ENCODE measurements at regions not wholly inside any gene's neighbourhood (a gene's known extent, or its start where the extent isn't known, plus 50 kb on each side); places are given as distances from the start of the nearest gene placed in this dataset.

- Histone ChIP-seq H3K4me3 (ENCODE audit: low read depth in 2 of 2, low read length in 1 of 2) (no peak overlapping the region), H4K20me1 (ENCODE audit: insufficient read depth) (no peaks in the 10 kb centered on the region), H3K4me1 (ENCODE audit: control insufficient read depth in 1 of 2, insufficient read depth in 2 of 2, low read depth in 1 of 2, low read length in 1 of 2) (no peaks in the 10 kb centered on the region), H3K27ac (ENCODE audit: low read depth in 2 of 2, low read length in 1 of 2) (no peak overlapping the region), H3K9me2 (no peaks in the 10 kb centered on the region), H3K9me3 (no peaks in the 10 kb centered on the region), H3K4me2 (no peak overlapping the region), H3K79me2 (ENCODE audit: insufficient read depth) (no peaks in the 10 kb centered on the region), H3K9ac (no peak overlapping the region), H2AFZ (ENCODE audit: low read depth) (no peak overlapping the region), H3K27me3 (ENCODE audit: insufficient read depth) (no peaks in the 10 kb centered on the region), H3K36me3 (replicated peaks in 1 of 2; ENCODE audit: control insufficient read depth in 1 of 2, insufficient read depth in 2 of 2, low read length in 1 of 2) (no peaks in the 10 kb centered on the region), H3F3A (replicated peaks; ENCODE audit: insufficient read depth) (no peaks in the 10 kb centered on the region)
- ChIA-PET CTCF (no interaction called here), POLR2A (no interaction called here)
- no peak for DNase-seq
- TF ChIP-seq MAX (IDR thresholded peaks at IDR 0.05; ENCODE audit: low read depth), result no peak
- no peak for TF ChIP-seq IRF3 (IDR thresholded peaks at IDR 0.05; ENCODE audit: low read depth, low read length)
- TF ChIP-seq ELF1 (IDR thresholded peaks at IDR 0.05), result no peak
- TF ChIP-seq CTCF (IDR thresholded peaks at IDR 0.05), result no peak
- TF ChIP-seq REST (IDR thresholded peaks at IDR 0.05; ENCODE audit: low read depth, low read length), result no peak
- no peak for TF ChIP-seq MXI1 (IDR thresholded peaks at IDR 0.05; ENCODE audit: low read depth, low read length)
- TF ChIP-seq FOSL2 (IDR thresholded peaks at IDR 0.05; ENCODE audit: borderline replicate concordance, low read depth), result no peak
- TF ChIP-seq RAD21 (IDR thresholded peaks at IDR 0.05; ENCODE audit: low read length), result no peak
- TF ChIP-seq SIN3A (IDR thresholded peaks at IDR 0.05; ENCODE audit: borderline replicate concordance, low read depth, low read length), result no peak
Observed at GRCh38 chr6:132998418-132998817, 184.0 kb downstream of the RPS12 start.

- Histone ChIP-seq H2AFZ (ENCODE audit: low read depth) (no peak overlapping the region), H3K4me1 (ENCODE audit: control insufficient read depth in 1 of 2, insufficient read depth in 2 of 2, low read depth in 1 of 2, low read length in 1 of 2) (no peaks in the 10 kb centered on the region), H3K27me3 (ENCODE audit: insufficient read depth) (no peaks in the 10 kb centered on the region), H3K9ac (no peak overlapping the region), H3K9me3 (no peaks in the 10 kb centered on the region), H3K4me3 (ENCODE audit: low read depth in 2 of 2, low read length in 1 of 2) (no peak overlapping the region), H3K79me2 (ENCODE audit: insufficient read depth) (no peaks in the 10 kb centered on the region), H3K27ac (ENCODE audit: low read depth in 2 of 2, low read length in 1 of 2) (no peak overlapping the region), H3K36me3 (replicated peaks in 1 of 2; ENCODE audit: control insufficient read depth in 1 of 2, insufficient read depth in 2 of 2, low read length in 1 of 2) (no peaks in the 10 kb centered on the region), H3K9me2 (no peaks in the 10 kb centered on the region), H3K4me2 (no peak overlapping the region), H4K20me1 (ENCODE audit: insufficient read depth) (no peaks in the 10 kb centered on the region), H3F3A (replicated peaks; ENCODE audit: insufficient read depth) (no peaks in the 10 kb centered on the region)
- 17% methylated on average over 2 of the region's 2 CpGs for WGBS (ENCODE audit: low lambda C conversion rate)
- TF ChIP-seq NRF1 (IDR thresholded peaks at IDR 0.05; ENCODE audit: low read depth, low read length), result no peak
- POLR2A ChIA-PET, result no interaction called here
- CTCF ChIA-PET, result no interaction called here
- DNase-seq, result no peak
Observed at GRCh38 chr6:133001040-133001565, 186.7 kb downstream of the RPS12 start.

All from SK-N-SH (cell line).